Fibroblast of peridontal ligament (primary cell): ENCODE measurements at regions not wholly inside any gene's neighbourhood (a gene's known extent, or its start where the extent isn't known, plus 50 kb on each side); places are given as distances from the start of the nearest gene placed in this dataset.

Source experiments
- DNase-seq: peaks from one replicate; pipeline ENCODE4 v3.0.0-alpha.2; 2010; ENCODE audit errors: extremely low read depth

- no peak for DNase-seq
Observed at GRCh38 chr17:73785496-73785895, 141.3 kb upstream of the SDK2 start.

GRCh38 chr17:73785958-73786743, 141.9 kb upstream of the SDK2 start:
- DNase-seq, result no peak

- no peak for DNase-seq
Observed at GRCh38 chr17:73787076-73788059, 143.1 kb upstream of the SDK2 start.

- DNase-seq, result no peak
Observed at GRCh38 chr17:73788111-73788510, 143.9 kb upstream of the SDK2 start.

GRCh38 chr17:73791121-73791520, 146.9 kb upstream of the SDK2 start:
- no peak for DNase-seq

GRCh38 chr17:73791631-73792030, 147.4 kb upstream of the SDK2 start:
- no peak for DNase-seq

GRCh38 chr17:73792994-73793393, 148.7 kb upstream of the SDK2 start:
- no peak for DNase-seq

GRCh38 chr17:73794336-73794735, 150.1 kb upstream of the SDK2 start:
- no peak for DNase-seq

GRCh38 chr17:73795730-73796129, 151.5 kb upstream of the SDK2 start:
- DNase-seq, result no peak

- no peak for DNase-seq
Observed at GRCh38 chr17:73797594-73798110, 153.4 kb upstream of the SDK2 start.

GRCh38 chr17:73798111-73798748, 154.0 kb upstream of the SDK2 start:
- peak; percentile 8 for DNase-seq

GRCh38 chr17:73799096-73799495, 154.9 kb upstream of the SDK2 start:
- DNase-seq, result no peak

- DNase-seq, result no peak
Observed at GRCh38 chr17:73799781-73800627, 155.8 kb upstream of the SDK2 start.

GRCh38 chr17:73800893-73801292, 156.6 kb upstream of the SDK2 start:
- DNase-seq, result no peak

- DNase-seq, result no peak
Observed at GRCh38 chr17:73801455-73802100, 157.3 kb upstream of the SDK2 start.

GRCh38 chr17:73802314-73802713, 158.1 kb upstream of the SDK2 start:
- no peak for DNase-seq

GRCh38 chr17:73802871-73803270, 158.6 kb upstream of the SDK2 start:
- DNase-seq, result no peak

- DNase-seq, result no peak
Observed at GRCh38 chr17:73803964-73804435, 159.8 kb upstream of the SDK2 start.

GRCh38 chr17:73806768-73807167, 162.5 kb upstream of the SDK2 start:
- no peak for DNase-seq

GRCh38 chr17:73813201-73813600, 169.0 kb upstream of the SDK2 start:
- no peak for DNase-seq
